Nephron progenitor cell (in vitro differentiated cells): ENCODE measurements at regions not wholly inside any gene's neighbourhood (a gene's known extent, or its start where the extent isn't known, plus 50 kb on each side); places are given as distances from the start of the nearest gene placed in this dataset.
"Not testable (repeated sequence)": the region's sequence is repeated elsewhere in the genome, so short reads cannot be mapped to it uniquely, and the experiment has no call there.

Experiments used
- DNase-seq: peaks from one replicate; pipeline ENCODE4 v3.0.0; 2021
- H3K27ac Mint-ChIP-seq: 2 replicates; pipeline ENCODE4 v1.8.0; 2021; ENCODE audit warnings: mild to moderate bottlenecking, moderate library complexity, mixed read lengths
- H3K27me3 Mint-ChIP-seq: 2 replicates; pipeline ENCODE4 v1.8.0; 2021; ENCODE audit warnings: mild to moderate bottlenecking, low read depth, mixed read lengths; ENCODE audit not compliant: poor library complexity
- H3K36me3 Mint-ChIP-seq: 2 replicates; pipeline ENCODE4 v1.8.0; 2021; ENCODE audit warnings: low read depth, mixed read lengths
- H3K4me1 Mint-ChIP-seq: 2 replicates; pipeline ENCODE4 v1.8.0; 2021; ENCODE audit warnings: mixed read lengths
- H3K4me3 Mint-ChIP-seq: 2 replicates; pipeline ENCODE4 v1.8.0; 2021; ENCODE audit warnings: mild to moderate bottlenecking, moderate library complexity, mixed read lengths
- H3K9me3 Mint-ChIP-seq: 2 replicates; pipeline ENCODE4 v1.8.0; 2021; ENCODE audit warnings: mild to moderate bottlenecking, moderate library complexity, mixed read lengths
- TF ChIP-seq, protein P1 (sequence below): fragments of 200-600 bp; sonication (generic); IDR thresholded peaks from 2 replicates; pipeline ENCODE4 v1.5.0; 2021; ENCODE audit warnings: antibody characterized with exemption

DNA sequence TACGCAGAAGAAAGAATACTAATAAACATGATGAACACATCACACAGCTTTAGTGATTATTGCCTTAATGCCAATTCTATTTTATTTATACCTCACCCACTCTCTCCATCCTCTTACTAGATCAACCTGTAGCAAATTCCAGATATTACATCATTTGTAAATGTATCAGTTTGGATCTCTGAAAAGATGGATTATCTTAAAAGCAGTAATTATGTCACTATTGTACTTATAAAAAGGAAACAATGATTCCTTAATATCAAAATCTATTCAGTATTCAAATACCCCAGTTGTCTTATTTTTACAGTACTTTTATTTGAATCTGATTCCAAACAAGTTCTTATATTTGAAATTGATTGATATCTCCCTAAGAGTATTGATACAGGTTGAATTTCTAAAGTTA, 892.8 kb upstream of the MDGA2 start:
- peaks cover 38% of the 10 kb centered on the region for H3K9me3 Mint-ChIP-seq
- no peaks in the 10 kb centered on the region for H3K4me1 Mint-ChIP-seq
- H3K36me3 Mint-ChIP-seq = no peaks in the 10 kb centered on the region
- H3K27ac Mint-ChIP-seq = no peak overlapping the region
- TF ChIP-seq, protein P1, sequence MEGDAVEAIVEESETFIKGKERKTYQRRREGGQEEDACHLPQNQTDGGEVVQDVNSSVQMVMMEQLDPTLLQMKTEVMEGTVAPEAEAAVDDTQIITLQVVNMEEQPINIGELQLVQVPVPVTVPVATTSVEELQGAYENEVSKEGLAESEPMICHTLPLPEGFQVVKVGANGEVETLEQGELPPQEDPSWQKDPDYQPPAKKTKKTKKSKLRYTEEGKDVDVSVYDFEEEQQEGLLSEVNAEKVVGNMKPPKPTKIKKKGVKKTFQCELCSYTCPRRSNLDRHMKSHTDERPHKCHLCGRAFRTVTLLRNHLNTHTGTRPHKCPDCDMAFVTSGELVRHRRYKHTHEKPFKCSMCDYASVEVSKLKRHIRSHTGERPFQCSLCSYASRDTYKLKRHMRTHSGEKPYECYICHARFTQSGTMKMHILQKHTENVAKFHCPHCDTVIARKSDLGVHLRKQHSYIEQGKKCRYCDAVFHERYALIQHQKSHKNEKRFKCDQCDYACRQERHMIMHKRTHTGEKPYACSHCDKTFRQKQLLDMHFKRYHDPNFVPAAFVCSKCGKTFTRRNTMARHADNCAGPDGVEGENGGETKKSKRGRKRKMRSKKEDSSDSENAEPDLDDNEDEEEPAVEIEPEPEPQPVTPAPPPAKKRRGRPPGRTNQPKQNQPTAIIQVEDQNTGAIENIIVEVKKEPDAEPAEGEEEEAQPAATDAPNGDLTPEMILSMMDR = no peak
- H3K4me3 Mint-ChIP-seq = no peak overlapping the region
- peaks cover 8% of the 10 kb centered on the region for H3K27me3 Mint-ChIP-seq
- no peak for DNase-seq

DNA sequence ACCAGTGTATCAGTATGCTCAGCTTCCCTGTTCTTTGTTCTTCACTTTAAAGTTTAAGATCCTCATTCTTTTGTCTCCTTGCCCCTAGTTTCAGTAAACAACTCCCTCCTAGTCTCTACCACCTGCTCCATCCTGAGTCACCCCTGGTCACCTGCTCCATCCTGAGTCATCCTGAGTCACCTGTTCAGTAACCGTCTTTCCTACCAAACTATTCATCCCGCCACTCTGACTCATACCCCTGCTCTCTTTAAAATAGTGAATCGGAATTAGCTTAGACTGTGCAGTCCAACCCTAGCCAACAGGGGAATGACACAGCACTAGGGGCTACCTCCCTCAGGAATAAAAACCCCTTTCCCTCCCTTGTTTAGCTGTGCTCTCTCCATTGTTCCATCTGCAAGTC, 888.1 kb upstream of the MDGA2 start:
- peaks cover 10% of the 10 kb centered on the region for H3K4me1 Mint-ChIP-seq
- H3K9me3 Mint-ChIP-seq = peaks cover 12% of the 10 kb centered on the region
- no peak for DNase-seq
- no peak overlapping the region for H3K4me3 Mint-ChIP-seq
- no peak overlapping the region for H3K27ac Mint-ChIP-seq
- TF ChIP-seq, protein P1 = no peak
- no peaks in the 10 kb centered on the region for H3K36me3 Mint-ChIP-seq
- peaks cover 9% of the 10 kb centered on the region for H3K27me3 Mint-ChIP-seq

DNA sequence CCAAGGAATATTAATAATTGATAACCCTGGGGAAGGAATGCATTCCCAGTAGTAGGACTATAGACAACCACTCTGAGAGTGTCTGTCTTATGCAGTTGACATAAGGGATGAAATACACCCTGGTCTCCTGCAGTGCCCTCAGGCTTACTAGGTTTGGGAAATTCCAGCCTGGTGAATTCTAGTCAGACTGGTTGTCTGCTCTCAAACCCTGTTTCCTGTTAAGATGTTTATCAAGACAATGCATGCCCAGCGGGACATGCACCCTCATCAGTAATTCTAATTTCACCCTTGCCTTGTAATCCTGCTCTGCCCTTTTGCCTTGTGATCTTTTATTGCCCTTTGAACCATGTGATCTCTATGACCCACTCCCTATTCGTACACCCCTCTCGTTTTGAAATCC, 886.0 kb upstream of the MDGA2 start:
- not testable (repeated sequence) for H3K36me3 Mint-ChIP-seq, H3K27me3 Mint-ChIP-seq, H3K4me3 Mint-ChIP-seq, DNase-seq
- Mint-ChIP-seq H3K4me1 (peaks cover 10% of the 10 kb centered on the region), H3K27ac (peak overlapping the region; percentile 36), H3K9me3 (peaks cover 12% of the 10 kb centered on the region)

DNA sequence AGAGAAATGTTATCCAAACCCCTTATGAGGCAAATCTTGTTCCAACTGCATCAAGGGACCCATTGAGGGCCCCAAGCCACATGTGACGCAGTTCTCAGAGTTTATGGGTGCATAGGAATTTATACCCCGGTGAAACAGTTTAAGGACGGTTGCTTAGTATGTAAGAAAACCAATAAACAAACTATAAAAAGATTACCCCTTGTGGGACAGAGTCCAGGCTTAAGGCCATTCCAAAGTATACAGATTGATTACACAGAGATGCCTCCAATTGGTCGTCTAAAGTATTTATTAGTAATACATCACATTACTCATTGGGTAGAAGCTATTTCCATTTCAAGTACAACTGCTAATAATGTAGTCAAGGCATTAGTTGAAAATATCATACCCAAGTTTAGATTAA, 885.0 kb upstream of the MDGA2 start:
- TF ChIP-seq, protein P1 = no peak
- DNase-seq = no peak
- H3K36me3 Mint-ChIP-seq = no peaks in the 10 kb centered on the region
- H3K27ac Mint-ChIP-seq = no peak overlapping the region
- H3K9me3 Mint-ChIP-seq = peaks cover 12% of the 10 kb centered on the region
- peaks cover 5% of the 10 kb centered on the region for H3K27me3 Mint-ChIP-seq
- H3K4me1 Mint-ChIP-seq = peaks cover 10% of the 10 kb centered on the region
- H3K4me3 Mint-ChIP-seq = no peak overlapping the region

DNA sequence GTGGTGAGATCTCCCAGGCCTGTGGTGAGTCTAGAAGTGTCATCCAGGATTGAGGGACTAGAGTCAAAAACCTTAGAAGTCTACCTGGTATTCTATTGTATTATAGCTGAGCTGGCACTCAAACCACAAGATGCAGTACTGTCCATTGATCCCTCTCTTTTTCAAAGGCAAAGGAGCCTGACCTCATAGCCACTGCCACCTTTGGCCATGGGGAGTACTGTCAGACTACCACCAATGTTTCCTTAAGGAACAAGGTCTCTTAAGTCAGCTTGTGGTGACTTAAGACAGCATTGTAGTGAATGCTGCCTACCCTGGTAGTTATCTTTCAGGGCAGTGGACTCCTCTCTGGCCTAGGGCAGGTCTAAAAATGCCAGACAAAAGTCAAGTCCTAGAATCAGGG, 878.0 kb upstream of the MDGA2 start:
- H3K9me3 Mint-ChIP-seq = no peaks in the 10 kb centered on the region
- no peaks in the 10 kb centered on the region for H3K36me3 Mint-ChIP-seq
- H3K4me3 Mint-ChIP-seq = no peak overlapping the region
- H3K4me1 Mint-ChIP-seq = no peaks in the 10 kb centered on the region
- no peak for DNase-seq
- peaks cover 3% of the 10 kb centered on the region for H3K27me3 Mint-ChIP-seq
- no peak overlapping the region for H3K27ac Mint-ChIP-seq
- TF ChIP-seq, protein P1 = no peak

DNA sequence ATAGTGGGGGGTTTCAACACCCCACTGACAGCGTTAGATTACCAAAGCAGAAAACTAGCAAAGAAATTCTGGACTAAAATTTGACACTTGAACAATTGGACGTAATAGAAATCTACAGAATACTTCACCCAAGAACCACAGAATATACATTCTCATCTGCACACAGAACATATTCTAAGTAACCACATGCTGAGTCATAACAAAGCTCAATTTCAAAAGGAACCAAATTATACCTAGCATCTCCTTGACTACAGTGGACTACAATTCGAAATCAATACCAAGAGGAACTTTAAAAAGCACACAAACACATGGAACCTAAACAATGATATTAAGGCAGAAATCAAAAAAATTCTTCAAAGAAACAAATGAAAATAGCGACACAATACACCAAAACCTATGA, 871.6 kb upstream of the MDGA2 start:
- no peaks in the 10 kb centered on the region for H3K27me3 Mint-ChIP-seq
- no peaks in the 10 kb centered on the region for H3K36me3 Mint-ChIP-seq
- no peak overlapping the region for H3K4me3 Mint-ChIP-seq
- H3K27ac Mint-ChIP-seq = no peak overlapping the region
- no peaks in the 10 kb centered on the region for H3K4me1 Mint-ChIP-seq
- DNase-seq = no peak
- peaks cover 4% of the 10 kb centered on the region for H3K9me3 Mint-ChIP-seq
- TF ChIP-seq, protein P1 = no peak

DNA sequence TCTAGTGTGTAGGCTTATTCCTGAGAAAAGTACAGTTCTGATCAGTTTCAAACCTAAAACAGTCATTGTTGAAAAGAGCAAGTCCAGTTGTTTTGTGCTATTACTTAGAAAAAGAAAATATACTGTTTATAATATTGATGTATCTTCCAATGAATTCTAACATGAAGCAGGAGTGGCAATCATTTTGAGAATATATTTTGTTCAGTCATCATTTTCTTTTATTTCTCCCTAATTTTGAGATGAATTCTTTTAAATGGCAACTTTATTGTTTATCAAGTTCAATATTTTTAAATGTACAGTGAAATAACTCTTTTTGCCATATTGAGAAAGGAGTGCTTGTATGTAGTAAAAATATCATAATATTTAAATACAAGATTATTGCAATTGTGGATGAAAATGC, 862.2 kb upstream of the MDGA2 start:
- Mint-ChIP-seq H3K9me3 (no peaks in the 10 kb centered on the region), H3K27ac (no peak overlapping the region), H3K36me3 (no peaks in the 10 kb centered on the region), H3K27me3 (no peaks in the 10 kb centered on the region), H3K4me1 (no peaks in the 10 kb centered on the region), H3K4me3 (no peak overlapping the region)
- DNase-seq = no peak
- TF ChIP-seq, protein P1 = no peak
